IMR-90 (cell line): ENCODE measurements at regions not wholly inside any gene's neighbourhood (a gene's known extent, or its start where the extent isn't known, plus 50 kb on each side); places are given as distances from the start of the nearest gene placed in this dataset.

Experiments
- ATAC-seq: fragments of 200-7000 bp; cut with Tn5 transposase; 2 replicates; pipeline ENCODE4 v1.9.1; 2020; ENCODE audit warnings: low read depth, mild to moderate bottlenecking, moderate library complexity
- BruUV-seq: library from RNA; stranded (reverse); fragments of 400-500 nt; replicated peaks from 2 replicates; lab custom pipeline; 2021; lab: Mats Ljungman, UMichigan
- CTCF ChIA-PET: fragments of 300-600 bp; formaldehyde crosslinking; extraction: SDS; loops from one replicate; lab custom pipeline; 2021; ENCODE audit warnings: antibody characterized with exemption; lab: Yijun Ruan, JAX
- POLR2A ChIA-PET: fragments of 300-600 bp; sonication (Branson Sonifier 250); formaldehyde crosslinking; loops from one replicate; lab custom pipeline; 2022; ENCODE audit warnings: antibody characterized with exemption; ENCODE audit not compliant: unreplicated experiment; lab: Charles Lee
- DNase-seq: peaks from one replicate; pipeline ENCODE4 v3.0.0; 2013
- H2AFZ ChIP-seq: replicated peaks from 2 replicates; pipeline ENCODE3; 2013; ENCODE audit warnings: low read length, mild to moderate bottlenecking; ENCODE audit not compliant: poor library complexity
- H2AK5ac ChIP-seq: 2 replicates; pipeline ENCODE4 v1.6.1; 2013; ENCODE audit warnings: low read depth, low read length, inconsistent platforms
- H2AK9ac ChIP-seq: replicated peaks from 2 replicates; pipeline ENCODE3; 2013; ENCODE audit warnings: mild to moderate bottlenecking, low read depth, low read length, moderate library complexity; ENCODE audit not compliant: poor library complexity
- H2BK120ac ChIP-seq: 2 replicates; pipeline ENCODE4 v1.6.1; 2013; ENCODE audit warnings: low read depth, low read length, inconsistent platforms
- H2BK15ac ChIP-seq: 3 replicates; pipeline ENCODE4 v1.6.1; 2013; ENCODE audit warnings: low read depth, low read length, inconsistent platforms
- H2BK20ac ChIP-seq: 2 replicates; pipeline ENCODE4 v1.6.1; 2013; ENCODE audit warnings: low read depth, mild to moderate bottlenecking, inconsistent platforms, low read length, moderate library complexity
- H2BK5ac ChIP-seq: 2 replicates; pipeline ENCODE4 v1.6.1; 2013; ENCODE audit warnings: mild to moderate bottlenecking, low read depth, low read length, inconsistent platforms; ENCODE audit not compliant: poor library complexity, severe bottlenecking
- H3K14ac ChIP-seq: replicated peaks from 2 replicates; pipeline ENCODE4 v1.6.1; 2013; ENCODE audit warnings: low read depth, low read length, inconsistent platforms
- H3K18ac ChIP-seq: 2 replicates; pipeline ENCODE4 v1.6.1; 2013; ENCODE audit warnings: low read depth, low read length, control low read depth
- H3K23ac ChIP-seq: 2 replicates; pipeline ENCODE4 v1.6.1; 2013; ENCODE audit warnings: low read depth, low read length, inconsistent platforms
- H3K27ac ChIP-seq: 2 replicates; pipeline ENCODE4 v1.5.1; 2013; ENCODE audit warnings: mild to moderate bottlenecking, control low read depth, low read length; ENCODE audit not compliant: insufficient read depth
- H3K27me3 ChIP-seq: 2 replicates; pipeline ENCODE4 v1.6.1; 2013; ENCODE audit warnings: low read length; ENCODE audit not compliant: control insufficient read depth, insufficient read depth
- H3K36me3 ChIP-seq: 2 replicates; pipeline ENCODE4 v1.6.1; 2013; ENCODE audit warnings: low read length, mixed read lengths; ENCODE audit not compliant: control insufficient read depth, insufficient read depth
- H3K4ac ChIP-seq: 2 replicates; pipeline ENCODE4 v1.6.1; 2013; ENCODE audit warnings: low read depth, low read length, inconsistent platforms
- H3K4me1 ChIP-seq: 2 replicates; pipeline ENCODE4 v1.6.1; 2013; ENCODE audit warnings: low read length, mixed read lengths; ENCODE audit not compliant: control insufficient read depth, insufficient read depth
- H3K4me2 ChIP-seq: 2 replicates; pipeline ENCODE4 v1.6.1; 2013; ENCODE audit warnings: low read depth, mild to moderate bottlenecking, control low read depth, low read length, moderate library complexity
- H3K4me3 ChIP-seq: 2 replicates; pipeline ENCODE4 v1.5.1; 2013; ENCODE audit warnings: low read depth, mild to moderate bottlenecking, control low read depth, low read length, moderate library complexity; ENCODE audit not compliant: insufficient read depth
- H3K56ac ChIP-seq: 2 replicates; pipeline ENCODE4 v1.6.1; 2013; ENCODE audit warnings: low read length, inconsistent platforms; ENCODE audit not compliant: insufficient read depth; ENCODE audit errors: extremely low read depth
- H3K79me1 ChIP-seq, 2 experiments: 2 replicates each; pipeline ENCODE4 v1.6.1; 2013; ENCODE audit warnings: low read length in 2 of 2, inconsistent platforms in 1 of 2, low read depth in 1 of 2
- H3K9ac ChIP-seq: 2 replicates; pipeline ENCODE4 v1.6.1; 2013; ENCODE audit warnings: low read depth, low read length, control low read depth
- H3K9me1 ChIP-seq: 2 replicates; pipeline ENCODE4 v1.6.1; 2013; ENCODE audit warnings: low read length, inconsistent platforms; ENCODE audit not compliant: insufficient read depth
- H3K9me3 ChIP-seq: 2 replicates; pipeline ENCODE4 v1.6.1; 2013; ENCODE audit warnings: low read length; ENCODE audit not compliant: control insufficient read depth, insufficient read depth
- H4K20me1 ChIP-seq: 2 replicates; pipeline ENCODE4 v1.6.1; 2013; ENCODE audit warnings: low read length, inconsistent platforms; ENCODE audit not compliant: insufficient read depth
- H4K5ac ChIP-seq: 2 replicates; pipeline ENCODE4 v1.6.1; 2013; ENCODE audit warnings: mild to moderate bottlenecking, low read depth, low read length, control low read depth
- H4K8ac ChIP-seq, 2 experiments: 2 replicates each; pipeline ENCODE4 v1.6.1; 2013; ENCODE audit warnings: low read depth in 2 of 2, low read length in 2 of 2, control low read depth in 1 of 2, inconsistent platforms in 1 of 2
- H4K91ac ChIP-seq: 2 replicates; pipeline ENCODE4 v1.6.1; 2013; ENCODE audit warnings: low read depth, low read length, inconsistent platforms; ENCODE audit not compliant: insufficient read depth
- BHLHE40 ChIP-seq: fragments of 150-350 bp; IDR thresholded peaks from 2 replicates; pipeline ENCODE4 v1.6.1; 2016; ENCODE audit warnings: mild to moderate bottlenecking, low read depth, low read length
- CEBPB ChIP-seq: IDR thresholded peaks from 2 replicates; pipeline ENCODE4 v1.6.1; 2012; ENCODE audit warnings: low read depth, low read length, improper control_type of control experiment
- CHD1 ChIP-seq: IDR thresholded peaks from 2 replicates; pipeline ENCODE4 v1.6.1; 2012; ENCODE audit warnings: low read depth, low read length, improper control_type of control experiment
- CTCF ChIP-seq: conservative IDR thresholded peaks from 2 replicates; pipeline ENCODE4 v1.5.1; 2012; ENCODE audit warnings: mild to moderate bottlenecking, low read depth, low read length, improper control_type of control experiment
- ELK1 ChIP-seq: fragments of 150-350 bp; IDR thresholded peaks from 2 replicates; pipeline ENCODE4 v1.6.1; 2016; ENCODE audit warnings: low read depth, mild to moderate bottlenecking, low read length, moderate library complexity, borderline replicate concordance
- FOS ChIP-seq: fragments of 150-350 bp; IDR thresholded peaks from 2 replicates; pipeline ENCODE4 v1.6.1; 2016; ENCODE audit warnings: low read depth, low read length
- MAFK ChIP-seq: IDR thresholded peaks from 2 replicates; pipeline ENCODE4 v1.6.1; 2012; ENCODE audit warnings: low read depth, low read length, improper control_type of control experiment
- MAZ ChIP-seq: IDR thresholded peaks from 2 replicates; pipeline ENCODE4 v1.6.1; 2012; ENCODE audit warnings: low read depth, mild to moderate bottlenecking, low read length, improper control_type of control experiment, moderate library complexity, borderline replicate concordance
- MXI1 ChIP-seq: IDR thresholded peaks from 2 replicates; pipeline ENCODE4 v1.6.1; 2012; ENCODE audit warnings: low read depth, mild to moderate bottlenecking, low read length, moderate library complexity, borderline replicate concordance
- NFE2L2 ChIP-seq: fragments of 150-350 bp; IDR thresholded peaks from 2 replicates; pipeline ENCODE4 v1.6.1; 2016; ENCODE audit warnings: low read depth, mild to moderate bottlenecking, low read length
- POLR2A ChIP-seq: IDR thresholded peaks from 2 replicates; pipeline ENCODE4 v1.6.1; 2012; ENCODE audit warnings: mild to moderate bottlenecking, low read depth, low read length
- RAD21 ChIP-seq: IDR thresholded peaks from 2 replicates; pipeline ENCODE4 v1.6.1; 2012; ENCODE audit warnings: low read length, improper control_type of control experiment
- RCOR1 ChIP-seq: IDR thresholded peaks from 2 replicates; pipeline ENCODE4 v1.6.1; 2012; ENCODE audit warnings: mild to moderate bottlenecking, low read length, improper control_type of control experiment; ENCODE audit not compliant: insufficient replicate concordance
- RFX5 ChIP-seq: IDR thresholded peaks from 2 replicates; pipeline ENCODE4 v1.8.0; 2012; ENCODE audit warnings: low read depth, mild to moderate bottlenecking, low read length, moderate library complexity
- SMC3 ChIP-seq: fragments of 150-350 bp; IDR thresholded peaks from 2 replicates; pipeline ENCODE4 v1.6.1; 2016; ENCODE audit warnings: low read depth, mild to moderate bottlenecking, antibody characterized with exemption, low read length, moderate library complexity
- USF2 ChIP-seq: fragments of 150-350 bp; IDR thresholded peaks from 2 replicates; pipeline ENCODE4 v1.6.1; 2017; ENCODE audit warnings: mild to moderate bottlenecking, antibody characterized with exemption, low read length, low read depth
- whole genome bisulfite sequencing, 2 experiments: methylation state at CpG; one replicate each; pipeline versions ENCODE4 v1.1.5 to v1.1.7; 2013; ENCODE audit warnings: missing lambda C conversion rate in 2 of 2; ENCODE audit not compliant: insufficient read length in 1 of 2; ENCODE audit errors: extremely low coverage in 2 of 2; 5-methylcytosine and 5-hydroxymethylcytosine counted together
- dilution Hi-C: fragments of 300-500 bp; cut with HindIII; formaldehyde crosslinking; loops from one replicate; pipeline ENCODE4 v1.14.3; 2018; ENCODE audit warnings: low sequenced_read_pairs; ENCODE audit not compliant: unreplicated experiment
- in situ Hi-C: fragments of 300-500 bp; cut with MboI; formaldehyde crosslinking; loops from 3 replicates; pipeline ENCODE4 v1.14.3; 2019; ENCODE audit warnings: low sequenced_read_pairs, inconsistent platforms, mixed read lengths
- intact Hi-C: fragments of 100-400 bp; cut with micrococcal nuclease; formaldehyde crosslinking; loops from 2 replicates; pipeline ENCODE4 v1.10.0; 2022

GRCh38 chr21:23131177-23131576 lies 2133.0 kb downstream of the NCAM2 start:
- POLR2A ChIA-PET, result no interaction called here
- no peak for ATAC-seq

More at GRCh38 chr21:23131177-23131576, 2133.0 kb downstream of the NCAM2 start:
- Histone ChIP-seq H3K4me3 (no peak overlapping the region), H3K4me2 (no peak overlapping the region), H2AK9ac (no peak overlapping the region), H4K5ac (no peak overlapping the region), H2BK15ac (no peak overlapping the region), H4K20me1 (no peaks in the 10 kb centered on the region), H3K27me3 (no peaks in the 10 kb centered on the region), H3K9me3 (peaks cover 5% of the 10 kb centered on the region; the same call in 1 of the 2 replicates), H3K9ac (no peak overlapping the region), H2BK5ac (no peak overlapping the region), H2AFZ (no peak overlapping the region), H4K8ac (no peak overlapping the region), H2BK20ac (no peak overlapping the region), H3K36me3 (no peaks in the 10 kb centered on the region), H3K79me1 (no peaks in the 10 kb centered on the region), H3K9me1 (no peaks in the 10 kb centered on the region), H3K23ac (no peak overlapping the region), H2BK120ac (no peak overlapping the region), H3K14ac (no peak overlapping the region), H4K91ac (no peak overlapping the region), H3K18ac (no peak overlapping the region), H3K56ac (no peak overlapping the region), H2AK5ac (no peak overlapping the region), H3K4ac (no peak overlapping the region), H3K27ac (no peak overlapping the region), H3K4me1 (no peaks in the 10 kb centered on the region)
- CTCF ChIA-PET, result no interaction called here
- no peak for DNase-seq
- BruUV-seq, result no TSS peak
- TF ChIP-seq USF2 (no peak), MAFK (no peak), NFE2L2 (no peak), CTCF (no peak), RFX5 (no peak), MAZ (no peak), CEBPB (no peak), FOS (no peak), SMC3 (no peak), RCOR1 (no peak), MXI1 (no peak), CHD1 (no peak), RAD21 (no peak), BHLHE40 (no peak), ELK1 (no peak), POLR2A (no peak)
- in situ Hi-C loops, result no loop called here
- dilution Hi-C loops, result no loop called here
- intact Hi-C loops, result no loop called here
- no CpG with 5 or more reads among the region's 6 CpGs for WGBS, 2 experiments
